Stimulated activated CD4-positive, alpha-beta T cell treated with anti-CD3 and anti-CD28 coated beads, TNF-alpha, amount 100 ng/mL, for 1 hour (primary cell): ENCODE measurements at regions not wholly inside any gene's neighbourhood (a gene's known extent, or its start where the extent isn't known, plus 50 kb on each side); places are given as distances from the start of the nearest gene placed in this dataset.
"Not testable (repeated sequence)": the region's sequence is repeated elsewhere in the genome, so short reads cannot be mapped to it uniquely, and the experiment has no call there.

Source experiments
- DNase-seq, 3 donors: peaks; one replicate each; pipeline ENCODE4 v3.0.0-alpha.2; 2020; ENCODE audit warnings: low read depth in 3 of 3, low spot score in 1 of 3

GRCh38 chr7:82499546-82499945 lies 56.0 kb upstream of the CACNA2D1 start:
- DNase-seq, result not testable (repeated sequence)

- DNase-seq, result no peak
Observed at GRCh38 chr7:82494420-82494819, 50.8 kb upstream of the CACNA2D1 start.
